Activated naive CD8-positive, alpha-beta T cell (primary cell): ENCODE measurements at regions not wholly inside any gene's neighbourhood (a gene's known extent, or its start where the extent isn't known, plus 50 kb on each side); places are given as distances from the start of the nearest gene placed in this dataset.

Experiments used
- H3K27ac Mint-ChIP-seq: one replicate; pipeline ENCODE4 v1.8.0; 2021; ENCODE audit warnings: mixed read lengths
- H3K27me3 Mint-ChIP-seq: one replicate; pipeline ENCODE4 v1.8.0; 2021; ENCODE audit warnings: mixed read lengths
- H3K36me3 Mint-ChIP-seq: one replicate; pipeline ENCODE4 v1.8.0; 2021; ENCODE audit warnings: mixed read lengths
- H3K4me1 Mint-ChIP-seq: one replicate; pipeline ENCODE4 v1.8.0; 2021; ENCODE audit warnings: low read depth, mixed read lengths
- H3K4me3 Mint-ChIP-seq: one replicate; pipeline ENCODE4 v1.8.0; 2021; ENCODE audit warnings: mild to moderate bottlenecking, mixed read lengths
- H3K9me3 Mint-ChIP-seq: one replicate; pipeline ENCODE4 v1.8.0; 2021; ENCODE audit warnings: low read depth, mixed read lengths

GRCh38 chr19:31819837-31820236 lies 470.6 kb upstream of the TSHZ3 start:
- Mint-ChIP-seq H3K9me3 (no peaks in the 10 kb centered on the region), H3K27me3 (no peaks in the 10 kb centered on the region), H3K4me3 (no peak overlapping the region), H3K36me3 (no peaks in the 10 kb centered on the region), H3K27ac (no peak overlapping the region), H3K4me1 (no peaks in the 10 kb centered on the region)

- no peaks in the 10 kb centered on the region for H3K9me3 Mint-ChIP-seq
- no peaks in the 10 kb centered on the region for H3K4me1 Mint-ChIP-seq
- no peak overlapping the region for H3K27ac Mint-ChIP-seq
- no peak overlapping the region for H3K4me3 Mint-ChIP-seq
- no peaks in the 10 kb centered on the region for H3K36me3 Mint-ChIP-seq
- no peaks in the 10 kb centered on the region for H3K27me3 Mint-ChIP-seq
Observed at GRCh38 chr19:31821346-31821745, 472.1 kb upstream of the TSHZ3 start.

- no peak overlapping the region for H3K27ac Mint-ChIP-seq
- no peaks in the 10 kb centered on the region for H3K4me1 Mint-ChIP-seq
- H3K36me3 Mint-ChIP-seq = no peaks in the 10 kb centered on the region
- H3K4me3 Mint-ChIP-seq = no peak overlapping the region
- H3K9me3 Mint-ChIP-seq = no peaks in the 10 kb centered on the region
- H3K27me3 Mint-ChIP-seq = no peaks in the 10 kb centered on the region
Observed at GRCh38 chr19:31825134-31826094, 476.2 kb upstream of the TSHZ3 start.

- no peak overlapping the region for H3K27ac Mint-ChIP-seq
- H3K27me3 Mint-ChIP-seq = no peaks in the 10 kb centered on the region
- no peaks in the 10 kb centered on the region for H3K4me1 Mint-ChIP-seq
- H3K4me3 Mint-ChIP-seq = no peak overlapping the region
- no peaks in the 10 kb centered on the region for H3K9me3 Mint-ChIP-seq
- no peaks in the 10 kb centered on the region for H3K36me3 Mint-ChIP-seq
Observed at GRCh38 chr19:31826325-31826724, 477.1 kb upstream of the TSHZ3 start.

- no peaks in the 10 kb centered on the region for H3K4me1 Mint-ChIP-seq
- H3K27me3 Mint-ChIP-seq = peaks cover 2% of the 10 kb centered on the region
- H3K27ac Mint-ChIP-seq = no peak overlapping the region
- H3K9me3 Mint-ChIP-seq = peaks cover 4% of the 10 kb centered on the region
- no peaks in the 10 kb centered on the region for H3K36me3 Mint-ChIP-seq
- no peak overlapping the region for H3K4me3 Mint-ChIP-seq
Observed at GRCh38 chr19:31831421-31832175, 482.4 kb upstream of the TSHZ3 start.

GRCh38 chr19:31832176-31832548 lies 482.9 kb upstream of the TSHZ3 start:
- Mint-ChIP-seq H3K4me3 (no peak overlapping the region), H3K36me3 (no peaks in the 10 kb centered on the region), H3K27ac (no peak overlapping the region), H3K27me3 (peaks cover 5% of the 10 kb centered on the region), H3K4me1 (no peaks in the 10 kb centered on the region), H3K9me3 (peaks cover 4% of the 10 kb centered on the region)

GRCh38 chr19:31834070-31834469 lies 484.8 kb upstream of the TSHZ3 start:
- Mint-ChIP-seq H3K27ac (no peak overlapping the region), H3K4me1 (no peaks in the 10 kb centered on the region), H3K4me3 (no peak overlapping the region), H3K9me3 (peaks cover 4% of the 10 kb centered on the region), H3K27me3 (peaks cover 7% of the 10 kb centered on the region), H3K36me3 (no peaks in the 10 kb centered on the region)

- H3K9me3 Mint-ChIP-seq = peaks cover 4% of the 10 kb centered on the region
- H3K36me3 Mint-ChIP-seq = no peaks in the 10 kb centered on the region
- H3K4me3 Mint-ChIP-seq = no peak overlapping the region
- peaks cover 7% of the 10 kb centered on the region for H3K27me3 Mint-ChIP-seq
- no peak overlapping the region for H3K27ac Mint-ChIP-seq
- H3K4me1 Mint-ChIP-seq = no peaks in the 10 kb centered on the region
Observed at GRCh38 chr19:31838163-31838815, 489.1 kb upstream of the TSHZ3 start.

- Mint-ChIP-seq H3K36me3 (no peaks in the 10 kb centered on the region), H3K9me3 (peaks cover 8% of the 10 kb centered on the region), H3K4me3 (no peak overlapping the region)
Observed at GRCh38 chr19:31840371-31840770, 491.1 kb upstream of the TSHZ3 start.

GRCh38 chr19:31841755-31842154 lies 492.5 kb upstream of the TSHZ3 start:
- no peaks in the 10 kb centered on the region for H3K36me3 Mint-ChIP-seq
- H3K27me3 Mint-ChIP-seq = peaks cover 4% of the 10 kb centered on the region
- H3K4me3 Mint-ChIP-seq = no peak overlapping the region
- H3K4me1 Mint-ChIP-seq = no peaks in the 10 kb centered on the region
- peaks cover 4% of the 10 kb centered on the region for H3K9me3 Mint-ChIP-seq
- no peak overlapping the region for H3K27ac Mint-ChIP-seq

More at GRCh38 chr19:31840371-31840770, 491.1 kb upstream of the TSHZ3 start:
- H3K27me3 Mint-ChIP-seq = peaks cover 7% of the 10 kb centered on the region
- no peaks in the 10 kb centered on the region for H3K4me1 Mint-ChIP-seq
- H3K27ac Mint-ChIP-seq = no peak overlapping the region

- Mint-ChIP-seq H3K9me3 (peaks cover 20% of the 10 kb centered on the region), H3K4me1 (no peaks in the 10 kb centered on the region), H3K27ac (no peak overlapping the region), H3K36me3 (no peaks in the 10 kb centered on the region), H3K27me3 (peaks cover 4% of the 10 kb centered on the region), H3K4me3 (no peak overlapping the region)
Observed at GRCh38 chr19:31863122-31863521, 482.3 kb upstream of the ZNF507 start.

- no peak overlapping the region for H3K27ac Mint-ChIP-seq
- no peaks in the 10 kb centered on the region for H3K4me1 Mint-ChIP-seq
- H3K27me3 Mint-ChIP-seq = peaks cover 4% of the 10 kb centered on the region
- no peaks in the 10 kb centered on the region for H3K9me3 Mint-ChIP-seq
- H3K4me3 Mint-ChIP-seq = no peak overlapping the region
- peaks cover 2% of the 10 kb centered on the region for H3K36me3 Mint-ChIP-seq
Observed at GRCh38 chr19:31874313-31874712, 471.1 kb upstream of the ZNF507 start.

- Mint-ChIP-seq H3K27me3 (peaks cover 4% of the 10 kb centered on the region), H3K4me3 (no peak overlapping the region), H3K9me3 (no peaks in the 10 kb centered on the region), H3K4me1 (no peaks in the 10 kb centered on the region), H3K36me3 (peaks cover 2% of the 10 kb centered on the region), H3K27ac (no peak overlapping the region)
Observed at GRCh38 chr19:31875591-31875990, 469.8 kb upstream of the ZNF507 start.

GRCh38 chr19:31880283-31880682 lies 465.1 kb upstream of the ZNF507 start:
- Mint-ChIP-seq H3K4me3 (no peak overlapping the region), H3K9me3 (no peaks in the 10 kb centered on the region), H3K27ac (no peak overlapping the region), H3K4me1 (no peaks in the 10 kb centered on the region), H3K36me3 (peaks cover 2% of the 10 kb centered on the region), H3K27me3 (peaks cover 2% of the 10 kb centered on the region)

- H3K9me3 Mint-ChIP-seq = no peaks in the 10 kb centered on the region
- H3K36me3 Mint-ChIP-seq = peaks cover 2% of the 10 kb centered on the region
- H3K27ac Mint-ChIP-seq = no peak overlapping the region
- H3K4me3 Mint-ChIP-seq = no peak overlapping the region
- no peaks in the 10 kb centered on the region for H3K4me1 Mint-ChIP-seq
- peaks cover 2% of the 10 kb centered on the region for H3K27me3 Mint-ChIP-seq
Observed at GRCh38 chr19:31881988-31882387, 463.4 kb upstream of the ZNF507 start.
